CD1c-positive myeloid dendritic cell (primary cell): ENCODE measurements at regions not wholly inside any gene's neighbourhood (a gene's known extent, or its start where the extent isn't known, plus 50 kb on each side); places are given as distances from the start of the nearest gene placed in this dataset.

Experiments
- DNase-seq: peaks from one replicate; pipeline ENCODE4 v3.0.0-alpha.2; 2016; ENCODE audit errors: extremely low spot score

DNA sequence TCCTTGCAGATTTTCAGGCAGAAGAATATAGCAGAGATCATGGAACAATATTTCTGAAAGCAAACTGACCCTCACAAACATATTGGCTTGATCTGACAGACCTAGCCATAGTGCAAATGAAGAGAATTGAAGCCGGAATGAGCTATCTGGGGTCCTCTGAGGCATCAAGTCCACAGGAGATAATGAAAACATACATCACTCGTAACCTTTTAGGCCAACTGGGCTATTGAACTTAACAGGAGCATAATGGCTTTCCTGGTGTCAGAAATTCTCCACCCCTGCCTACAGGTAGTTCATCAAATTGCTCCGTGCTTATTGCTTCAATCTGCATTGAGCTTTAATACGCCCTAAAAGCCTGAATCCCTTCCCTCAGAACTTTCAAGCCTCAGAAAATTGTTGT is 1414.6 kb upstream of the TENM4 start:
- no peak for DNase-seq

DNA sequence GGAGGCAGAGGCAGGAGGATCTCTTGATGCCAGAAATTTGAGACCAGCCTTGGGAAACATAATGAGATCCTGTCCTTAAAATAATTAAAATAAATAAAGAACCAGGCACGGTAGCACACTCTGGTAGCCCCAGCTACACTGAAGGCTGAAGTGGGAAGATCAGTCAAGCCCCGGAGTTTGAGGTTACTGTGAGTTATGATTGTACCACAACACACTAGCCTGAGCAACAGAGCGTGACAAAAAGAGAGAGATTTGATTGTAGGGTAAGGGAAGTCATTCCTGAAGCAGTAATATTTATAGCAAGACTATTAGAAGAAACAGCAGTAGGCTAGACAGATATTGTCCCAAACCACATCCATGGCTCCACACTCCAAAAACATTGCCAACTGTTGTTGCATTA is 1408.4 kb upstream of the TENM4 start:
- DNase-seq = no peak

DNA sequence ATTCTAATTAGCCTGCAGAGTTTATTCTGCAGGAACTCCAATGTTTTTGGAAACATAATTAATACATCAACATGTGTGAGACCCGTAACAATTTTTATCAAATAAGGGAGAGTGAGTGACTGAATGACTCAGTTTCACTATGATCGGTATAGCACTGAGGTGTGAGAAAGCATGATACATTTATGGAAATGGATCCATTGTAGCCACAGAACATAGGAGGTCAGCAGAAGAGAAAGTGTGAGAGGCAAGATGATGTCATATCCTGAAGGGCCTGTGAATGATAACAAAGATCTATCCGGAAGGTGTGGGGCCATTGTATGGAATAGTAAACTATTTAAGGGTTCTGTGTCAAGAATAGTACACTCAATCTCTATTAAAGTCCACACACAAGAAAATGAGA is 1406.1 kb upstream of the TENM4 start:
- DNase-seq = no peak

GRCh38 chr11:80846442-80846841 is 1405.6 kb upstream of the TENM4 start:
- DNase-seq = no peak

DNA sequence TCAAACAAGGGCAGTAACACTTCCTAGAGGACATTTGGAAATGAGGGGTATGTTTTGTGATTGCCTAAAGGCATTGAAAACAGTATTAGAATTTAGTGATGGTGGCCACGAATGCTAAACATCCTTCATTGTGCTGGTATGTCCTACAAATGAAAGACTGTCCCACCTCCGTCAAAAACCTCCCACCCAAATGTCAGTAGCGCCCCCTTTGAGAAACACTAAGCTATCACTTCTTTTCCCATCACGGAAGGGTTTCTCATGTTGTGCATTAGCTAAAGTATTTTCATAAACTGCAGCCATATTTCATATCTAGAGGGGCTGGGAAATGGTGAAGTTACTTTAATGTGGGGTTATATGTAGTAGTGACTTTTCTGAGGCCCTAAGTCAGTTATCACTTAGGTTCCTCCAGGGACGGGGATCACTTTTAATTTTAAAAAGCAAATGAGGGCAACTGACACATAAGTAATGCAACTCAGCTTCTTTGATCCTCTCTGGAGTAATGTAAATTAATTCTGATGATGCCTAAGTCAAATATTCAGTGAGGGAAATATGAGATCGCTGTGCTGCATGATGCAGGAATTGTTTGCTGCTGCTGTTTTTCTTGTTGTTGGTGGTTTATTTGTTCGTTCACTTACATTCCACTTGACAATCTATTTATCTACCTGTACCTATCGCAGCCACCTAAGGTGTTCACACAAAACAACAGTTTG is 1403.4 kb upstream of the TENM4 start:
- no peak for DNase-seq

DNA sequence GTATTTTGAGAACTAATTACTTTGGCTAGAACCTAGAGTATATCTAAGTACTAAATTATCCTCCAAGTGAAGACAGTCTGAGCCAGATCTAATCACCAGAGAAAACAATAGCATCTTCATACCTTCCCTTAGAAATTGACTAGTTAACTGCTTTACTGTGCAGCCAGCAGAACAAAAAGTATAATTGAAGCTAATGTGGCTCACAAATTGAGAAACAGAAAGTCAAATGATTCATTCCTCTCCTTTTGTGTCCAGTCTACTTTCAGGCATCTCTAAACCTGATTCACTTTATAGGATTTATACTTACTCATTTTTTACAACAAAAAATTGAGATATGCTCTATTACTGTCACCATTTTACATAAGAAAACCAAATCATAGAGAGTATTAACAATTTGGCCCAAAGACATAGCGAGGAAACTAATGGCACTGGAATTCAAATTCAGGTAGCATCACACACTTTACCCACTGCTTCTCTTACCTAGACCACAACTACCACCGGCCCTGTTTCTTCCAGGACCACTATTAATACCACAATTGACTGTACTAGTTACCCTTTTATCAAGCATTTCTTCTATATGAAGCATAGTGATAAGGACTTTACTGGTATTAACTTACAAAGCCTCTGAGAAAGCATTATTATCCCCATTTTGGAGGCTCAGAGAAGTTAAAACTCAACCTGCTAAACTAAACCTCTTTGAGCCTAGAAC is 1402.6 kb upstream of the TENM4 start:
- DNase-seq = no peak

- DNase-seq = no peak
Measured at GRCh38 chr11:80842246-80842645, 1401.4 kb upstream of the TENM4 start.

DNA sequence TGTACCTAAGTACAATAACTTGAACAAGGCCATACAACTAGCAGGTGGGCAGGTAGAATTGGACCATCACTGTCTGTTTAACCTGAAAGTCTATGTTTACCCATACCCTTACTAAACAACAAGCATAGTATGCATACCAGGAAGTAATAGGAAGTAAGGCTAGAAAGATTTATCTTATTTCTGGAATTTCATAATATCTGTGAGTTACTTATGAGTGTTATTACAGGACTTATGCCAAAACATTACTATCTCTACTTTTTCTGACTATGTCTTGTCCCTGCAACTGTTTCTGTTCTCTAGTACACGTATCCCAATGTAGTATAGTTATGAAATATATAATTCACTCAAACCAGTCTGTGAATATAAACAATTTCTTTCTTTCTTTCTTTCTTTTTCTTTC is 1400.8 kb upstream of the TENM4 start:
- DNase-seq = no peak

DNA sequence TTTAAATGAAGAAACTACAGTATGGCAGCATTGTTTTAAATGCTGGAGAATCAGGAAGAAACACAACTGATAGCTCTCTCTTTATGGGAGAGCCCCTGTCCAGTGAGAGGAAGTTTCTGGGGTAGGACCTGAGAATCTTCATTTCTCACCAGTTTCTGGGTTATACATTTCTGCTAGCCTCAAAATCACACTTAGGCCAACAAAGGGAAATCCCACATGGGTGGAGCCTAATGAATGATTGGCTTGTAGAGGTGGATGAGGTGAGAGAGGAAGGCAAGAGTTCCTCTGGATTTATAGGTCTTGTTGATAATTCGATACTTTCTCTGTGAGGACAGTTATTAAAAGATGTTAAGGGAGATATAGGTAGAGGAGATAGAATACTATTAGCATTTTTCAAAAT is 1397.3 kb upstream of the TENM4 start:
- no peak for DNase-seq

DNA sequence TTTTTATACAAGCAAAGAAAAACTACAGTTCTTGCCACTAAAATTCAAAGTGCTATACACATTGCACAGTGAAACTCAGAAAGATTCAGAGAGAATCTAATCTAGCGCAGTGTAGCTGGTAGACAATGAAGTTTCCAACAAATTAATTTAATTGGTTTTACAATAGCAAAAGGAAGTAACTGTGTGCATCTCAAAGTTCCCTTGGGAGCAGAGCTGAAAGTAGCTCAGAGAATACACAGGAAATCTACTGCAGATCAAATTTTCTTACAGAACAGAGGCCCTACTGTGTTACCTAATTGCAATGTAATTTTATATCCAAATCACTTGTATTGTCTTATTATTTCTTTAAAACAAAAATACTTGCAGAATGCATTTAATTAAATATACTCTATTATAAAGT is 1396.2 kb upstream of the TENM4 start:
- no peak for DNase-seq

- DNase-seq = no peak
Measured at GRCh38 chr11:80831374-80831773, 1390.5 kb upstream of the TENM4 start.

DNA sequence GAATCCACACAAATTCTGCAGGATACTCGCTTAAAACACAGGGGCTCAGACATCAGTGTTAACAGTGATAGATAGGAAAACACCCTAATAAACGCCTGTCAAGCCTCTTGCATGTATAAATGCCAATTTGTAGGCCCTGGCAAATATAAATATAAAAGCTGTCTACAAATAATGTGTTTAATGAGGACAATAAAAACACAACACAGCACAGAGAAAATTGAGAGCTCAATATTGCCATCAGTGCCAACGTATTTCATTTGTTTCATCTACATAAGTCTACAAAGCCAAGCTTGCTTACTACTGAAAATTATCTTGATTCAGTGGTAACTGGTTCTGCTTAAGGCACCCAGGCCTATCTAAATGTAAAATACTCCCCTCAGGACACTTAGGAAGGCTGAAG is 1387.0 kb upstream of the TENM4 start:
- no peak for DNase-seq

- DNase-seq = no peak
Measured at GRCh38 chr11:80826808-80827207, 1386.0 kb upstream of the TENM4 start.

GRCh38 chr11:80822308-80822707 is 1381.5 kb upstream of the TENM4 start:
- no peak for DNase-seq

DNA sequence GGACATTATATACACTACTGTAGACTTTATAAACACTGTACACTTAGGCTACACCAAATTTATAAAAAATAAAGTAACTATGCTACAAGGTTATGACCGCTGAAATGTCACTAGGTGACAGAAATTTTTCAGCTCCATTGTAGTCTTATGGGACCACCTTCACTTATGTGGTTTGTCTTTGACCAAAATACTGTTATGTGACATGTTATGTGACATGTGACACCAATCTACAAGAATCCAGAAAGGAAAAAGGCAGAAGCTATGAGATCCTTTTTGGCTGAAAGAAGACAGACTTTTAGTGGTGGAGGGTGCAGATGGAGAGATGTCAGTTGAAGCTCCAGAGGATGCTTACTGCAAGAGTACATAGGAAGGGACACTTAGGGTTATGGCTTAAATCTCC is 1378.4 kb upstream of the TENM4 start:
- no peak for DNase-seq

GRCh38 chr11:80816966-80817365 is 1376.1 kb upstream of the TENM4 start:
- no peak for DNase-seq

GRCh38 chr11:80816454-80816847 is 1375.6 kb upstream of the TENM4 start:
- no peak for DNase-seq

DNA sequence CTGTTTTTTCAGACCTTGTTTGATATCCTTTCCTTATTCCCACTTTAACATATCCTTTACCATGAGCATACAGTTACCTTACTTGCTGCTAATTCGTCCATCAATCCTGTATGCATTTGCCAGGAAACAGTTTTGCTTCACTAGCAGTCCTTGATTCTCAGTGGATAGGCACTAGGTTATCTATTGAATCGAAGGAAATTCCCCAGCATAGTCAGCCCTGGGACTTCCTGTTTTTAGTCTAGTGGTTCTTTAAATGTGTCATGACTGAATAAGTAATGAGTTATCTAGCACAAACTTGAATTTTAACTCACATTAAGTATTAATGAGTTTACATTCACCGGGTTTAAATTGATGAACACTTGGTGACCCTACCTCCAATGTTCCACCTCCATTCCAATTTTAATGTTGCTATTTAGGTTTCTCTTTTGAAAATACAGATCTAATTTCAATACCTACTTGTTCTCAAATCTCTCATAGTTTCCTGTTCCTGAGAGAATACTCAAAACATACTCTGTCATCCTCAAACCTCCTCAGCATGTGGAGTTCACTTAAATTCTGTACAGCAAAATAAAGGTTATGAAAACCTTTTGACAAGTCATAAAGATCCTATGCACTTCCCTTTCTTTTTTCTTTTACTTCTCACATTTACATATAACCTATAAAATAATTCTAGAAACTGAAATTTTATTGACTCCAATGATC is 1375.1 kb upstream of the TENM4 start:
- DNase-seq = no peak

- DNase-seq = no peak
Measured at GRCh38 chr11:80814813-80815212, 1374.0 kb upstream of the TENM4 start.

DNA sequence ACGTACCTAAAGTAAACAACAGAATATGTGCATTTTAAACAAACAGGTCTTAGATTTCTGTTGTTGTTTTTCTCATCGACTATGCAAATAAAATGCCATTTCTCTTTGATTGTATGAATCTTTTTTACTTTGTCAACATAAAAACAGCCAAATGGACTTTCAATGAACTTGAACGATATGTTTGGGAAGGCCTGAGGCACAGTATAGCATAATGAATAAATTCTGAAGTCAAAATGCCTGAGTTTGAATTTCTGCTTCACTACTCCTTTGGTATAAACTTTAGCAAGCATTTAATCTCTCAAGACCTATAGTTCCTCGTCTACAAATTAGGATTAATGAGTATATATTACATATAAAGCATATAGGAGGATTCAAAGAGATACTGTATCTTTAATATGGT is 1369.9 kb upstream of the TENM4 start:
- no peak for DNase-seq

- DNase-seq = no peak
Measured at GRCh38 chr11:80798174-80798573, 1357.3 kb upstream of the TENM4 start.

DNA sequence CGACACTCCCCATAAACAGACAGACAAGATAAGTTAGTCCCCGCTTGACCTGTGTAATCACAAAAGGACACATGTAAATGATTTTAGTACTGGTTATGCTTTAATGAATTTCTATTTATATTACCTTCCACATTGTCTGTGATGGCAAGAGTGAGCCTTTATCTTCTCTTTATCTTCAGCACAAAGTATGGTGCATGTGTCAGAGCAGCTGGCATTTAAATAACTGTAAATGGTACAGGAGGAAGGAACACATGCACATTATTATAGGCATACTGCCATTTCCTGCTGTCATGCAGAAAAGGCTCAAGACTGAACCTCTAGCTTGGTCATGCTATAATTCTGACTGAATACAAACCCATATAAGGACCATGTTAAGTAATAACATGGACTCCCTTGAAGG is 1342.7 kb upstream of the TENM4 start:
- DNase-seq = no peak
